ENCODE measurements at regions not wholly inside any gene's neighbourhood (a gene's known extent, or its start where the extent isn't known, plus 50 kb on each side); places are given as distances from the start of the nearest gene placed in this dataset.

DNA sequence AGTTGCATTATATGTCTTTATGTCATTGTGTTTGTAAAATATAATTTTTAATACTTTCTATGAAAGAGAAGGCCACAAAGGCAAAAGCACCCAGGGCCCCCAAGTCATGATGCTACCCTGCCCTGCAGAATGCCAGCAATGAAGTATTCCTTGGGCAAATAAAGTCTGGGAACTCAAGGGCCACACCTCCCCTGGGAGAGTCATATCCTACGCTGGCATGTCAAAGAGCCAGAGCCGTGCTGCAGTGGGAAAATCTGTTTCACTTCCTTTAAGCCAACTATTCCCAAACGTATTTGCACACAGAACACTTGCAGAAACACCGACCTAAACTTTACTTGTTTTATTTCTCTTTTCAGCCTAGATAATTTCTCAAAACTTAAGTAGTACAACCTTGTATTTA, 98.4 kb upstream of the KAZN start:
- in situ Hi-C loops (cut with HindIII; ENCODE audit: extremely low pct_ligation_motif_present, low pct_unique_long_range_greater_than_20kb) (no loop called here), intact Hi-C loops (cut with micrococcal nuclease; ENCODE audit: unreplicated experiment) (no loop called here)
- WGBS (ENCODE audit: low lambda C conversion rate), result 3% methylated on average over 4 of the region's 4 CpGs
- FAIRE-seq (no peak), DNase-seq (ENCODE audit: low spot score) (no peak), ATAC-seq (no peak)
- CTCF ChIA-PET (ENCODE audit: low intra/inter-chr PET ratio, low total read pairs), result no interaction called here
- H3K79me2 ChIP-seq (ENCODE audit: insufficient read depth, low read length), result no peaks in the 10 kb centered on the region
- POLR2A ChIA-PET, result no interaction called here
- peaks cover 0 to 11% of the 10 kb centered on the region in 2 experiments; a peak in 2 of 5 replicates for H3K27me3 ChIP-seq (ENCODE audit: control insufficient read depth in 1 of 2, insufficient read depth in 2 of 2, low read length in 2 of 2)
- H3K27ac ChIP-seq (ENCODE audit: extremely low read length, insufficient read depth, low read length), result no peak overlapping the region
- no TSS peak for BruUV-seq (replicated peaks)
- H3K4me2 ChIP-seq (ENCODE audit: low read depth, low read length), result no peak overlapping the region
- no peaks in the 10 kb centered on the region for H3K36me3 ChIP-seq (replicated peaks in 1 of 2; ENCODE audit: control insufficient read depth in 1 of 2, insufficient read depth in 2 of 2, low read length in 2 of 2)
- H3K4me1 ChIP-seq (ENCODE audit: insufficient read depth, low read length), result no peaks in the 10 kb centered on the region
- H3K4me3 ChIP-seq (replicated peaks in 1 of 3; ENCODE audit: insufficient read depth in 1 of 3, low read depth in 2 of 3, low read length in 3 of 3), result no peak overlapping the region
- TF ChIP-seq, protein P1, sequence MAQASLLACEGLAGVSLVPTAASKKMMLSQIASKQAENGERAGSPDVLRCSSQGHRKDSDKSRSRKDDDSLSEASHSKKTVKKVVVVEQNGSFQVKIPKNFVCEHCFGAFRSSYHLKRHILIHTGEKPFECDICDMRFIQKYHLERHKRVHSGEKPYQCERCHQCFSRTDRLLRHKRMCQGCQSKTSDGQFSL (CRISPR knock-in tag; IDR thresholded peaks at IDR 0.05), result no peak
- TF ChIP-seq, protein P2, sequence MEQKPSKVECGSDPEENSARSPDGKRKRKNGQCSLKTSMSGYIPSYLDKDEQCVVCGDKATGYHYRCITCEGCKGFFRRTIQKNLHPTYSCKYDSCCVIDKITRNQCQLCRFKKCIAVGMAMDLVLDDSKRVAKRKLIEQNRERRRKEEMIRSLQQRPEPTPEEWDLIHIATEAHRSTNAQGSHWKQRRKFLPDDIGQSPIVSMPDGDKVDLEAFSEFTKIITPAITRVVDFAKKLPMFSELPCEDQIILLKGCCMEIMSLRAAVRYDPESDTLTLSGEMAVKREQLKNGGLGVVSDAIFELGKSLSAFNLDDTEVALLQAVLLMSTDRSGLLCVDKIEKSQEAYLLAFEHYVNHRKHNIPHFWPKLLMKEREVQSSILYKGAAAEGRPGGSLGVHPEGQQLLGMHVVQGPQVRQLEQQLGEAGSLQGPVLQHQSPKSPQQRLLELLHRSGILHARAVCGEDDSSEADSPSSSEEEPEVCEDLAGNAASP (CRISPR knock-in tag; IDR thresholded peaks at IDR 0.05; ENCODE audit: borderline replicate concordance), result no peak
- no peak for TF ChIP-seq BORCS8-MEF2B (CRISPR knock-in tag; IDR thresholded peaks at IDR 0.05)
- H3K9me3 ChIP-seq (ENCODE audit: low read length), result no peaks in the 10 kb centered on the region
- no peak overlapping the region for H3K9ac ChIP-seq (ENCODE audit: insufficient read depth, low read depth, low read length)
- no peak overlapping the region for H2AFZ ChIP-seq (ENCODE audit: low read length)
- H4K20me1 ChIP-seq (ENCODE audit: insufficient read depth, low read length), result no peaks in the 10 kb centered on the region

DNA sequence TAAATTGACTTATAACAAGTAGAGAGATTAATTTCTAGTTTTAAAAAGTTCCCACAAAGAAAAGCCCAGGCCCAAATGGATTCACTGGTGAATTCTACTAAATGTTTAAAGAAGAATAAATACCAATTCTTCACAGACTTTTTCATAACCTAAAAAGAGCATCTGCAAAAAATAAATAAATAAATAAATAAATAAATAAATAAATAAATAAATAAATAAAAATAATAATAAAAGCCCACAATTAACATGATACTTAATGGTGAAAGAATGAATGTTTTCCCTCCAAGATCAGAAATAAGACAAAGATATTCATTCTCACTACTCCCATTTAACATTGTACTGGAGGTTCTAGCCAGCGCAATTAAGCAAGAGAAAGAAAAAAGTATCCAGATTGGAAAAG, 97.6 kb upstream of the KAZN start:
- FAIRE-seq, result no peak
- no peak for ATAC-seq
- CTCF ChIA-PET (ENCODE audit: low intra/inter-chr PET ratio, low total read pairs), result no interaction called here
- Histone ChIP-seq H3K4me1 (ENCODE audit: insufficient read depth, low read length) (no peaks in the 10 kb centered on the region), H3K27me3 (ENCODE audit: control insufficient read depth in 1 of 2, insufficient read depth in 2 of 2, low read length in 2 of 2) (peaks cover 0 to 11% of the 10 kb centered on the region in 2 experiments; a peak in 2 of 5 replicates), H3K4me3 (replicated peaks in 1 of 3; ENCODE audit: insufficient read depth in 1 of 3, low read depth in 2 of 3, low read length in 3 of 3) (no peak overlapping the region), H2AFZ (ENCODE audit: low read length) (no peak overlapping the region), H3K27ac (ENCODE audit: extremely low read length, insufficient read depth, low read length) (no peak overlapping the region), H3K9me3 (ENCODE audit: low read length) (no peaks in the 10 kb centered on the region), H3K4me2 (ENCODE audit: low read depth, low read length) (no peak overlapping the region), H3K79me2 (ENCODE audit: insufficient read depth, low read length) (no peaks in the 10 kb centered on the region), H3K9ac (ENCODE audit: insufficient read depth, low read depth, low read length) (no peak overlapping the region), H4K20me1 (ENCODE audit: insufficient read depth, low read length) (no peaks in the 10 kb centered on the region), H3K36me3 (replicated peaks in 1 of 2; ENCODE audit: control insufficient read depth in 1 of 2, insufficient read depth in 2 of 2, low read length in 2 of 2) (no peaks in the 10 kb centered on the region)
- BruUV-seq (replicated peaks), result no TSS peak
- intact Hi-C loops (cut with micrococcal nuclease; ENCODE audit: unreplicated experiment) (no loop called here), in situ Hi-C loops (cut with HindIII; ENCODE audit: extremely low pct_ligation_motif_present, low pct_unique_long_range_greater_than_20kb) (no loop called here)
- POLR2A ChIA-PET, result no interaction called here
- 92% methylated on average over 1 of the region's 1 CpG for WGBS (ENCODE audit: low lambda C conversion rate)
- no peak for DNase-seq (ENCODE audit: low spot score)
- TF ChIP-seq ZNF816 (CRISPR knock-in tag; IDR thresholded peaks at IDR 0.05; ENCODE audit: borderline replicate concordance), result no peak
- TF ChIP-seq GABPA (IDR thresholded peaks at IDR 0.05; ENCODE audit: low read depth, low read length), result no peak
- no peak for TF ChIP-seq GABPA (CRISPR knock-in tag; IDR thresholded peaks at IDR 0.05; ENCODE audit: low read depth)
- TF ChIP-seq SMAD3 (CRISPR knock-in tag; IDR thresholded peaks at IDR 0.05), result no peak
- no peak for TF ChIP-seq KLF16 (CRISPR knock-in tag; IDR thresholded peaks at IDR 0.05)
- no peak for TF ChIP-seq TAF15 (IDR thresholded peaks at IDR 0.05; ENCODE audit: low read depth, low read length, poor library complexity, severe bottlenecking)
- no peak for TF ChIP-seq RAD51 (IDR thresholded peaks at IDR 0.05; ENCODE audit: borderline replicate concordance)
- no peak for TF ChIP-seq ZNF777 (CRISPR knock-in tag; IDR thresholded peaks at IDR 0.05)
- TF ChIP-seq, protein P3, sequence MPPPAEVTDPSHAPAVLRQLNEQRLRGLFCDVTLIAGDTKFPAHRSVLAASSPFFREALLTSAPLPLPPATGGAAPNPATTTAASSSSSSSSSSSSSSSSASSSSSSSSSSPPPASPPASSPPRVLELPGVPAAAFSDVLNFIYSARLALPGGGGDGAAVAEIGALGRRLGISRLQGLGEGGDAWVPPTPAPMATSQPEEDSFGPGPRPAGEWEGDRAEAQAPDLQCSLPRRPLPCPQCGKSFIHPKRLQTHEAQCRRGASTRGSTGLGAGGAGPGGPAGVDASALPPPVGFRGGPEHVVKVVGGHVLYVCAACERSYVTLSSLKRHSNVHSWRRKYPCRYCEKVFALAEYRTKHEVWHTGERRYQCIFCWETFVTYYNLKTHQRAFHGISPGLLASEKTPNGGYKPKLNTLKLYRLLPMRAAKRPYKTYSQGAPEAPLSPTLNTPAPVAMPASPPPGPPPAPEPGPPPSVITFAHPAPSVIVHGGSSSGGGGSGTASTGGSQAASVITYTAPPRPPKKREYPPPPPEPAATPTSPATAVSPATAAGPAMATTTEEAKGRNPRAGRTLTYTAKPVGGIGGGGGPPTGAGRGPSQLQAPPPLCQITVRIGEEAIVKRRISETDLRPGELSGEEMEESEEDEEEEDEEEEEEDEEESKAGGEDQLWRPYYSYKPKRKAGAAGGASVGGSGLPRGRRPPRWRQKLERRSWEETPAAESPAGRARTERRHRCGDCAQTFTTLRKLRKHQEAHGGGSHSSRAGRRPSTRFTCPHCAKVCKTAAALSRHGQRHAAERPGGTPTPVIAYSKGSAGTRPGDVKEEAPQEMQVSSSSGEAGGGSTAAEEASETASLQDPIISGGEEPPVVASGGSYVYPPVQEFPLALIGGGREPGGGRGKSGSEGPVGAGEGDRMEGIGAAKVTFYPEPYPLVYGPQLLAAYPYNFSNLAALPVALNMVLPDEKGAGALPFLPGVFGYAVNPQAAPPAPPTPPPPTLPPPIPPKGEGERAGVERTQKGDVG (CRISPR knock-in tag; IDR thresholded peaks at IDR 0.05; ENCODE audit: borderline replicate concordance), result no peak
